T-helper 2 cell treated with Interferon-gamma antibody and Interleukin-4, amounts not matched to agents 5 μg/mL and 100 μg/mL, for 36 hours (primary cell): ENCODE measurements at regions not wholly inside any gene's neighbourhood (a gene's known extent, or its start where the extent isn't known, plus 50 kb on each side); places are given as distances from the start of the nearest gene placed in this dataset.
"Not testable (repeated sequence)": the region's sequence is repeated elsewhere in the genome, so short reads cannot be mapped to it uniquely, and the experiment has no call there.

Experiments used
- DNase-seq: peaks from one replicate; pipeline ENCODE4 v3.0.0; 2021; ENCODE audit warnings: low spot score
- H3K27ac Mint-ChIP-seq: one replicate; pipeline ENCODE4 v1.8.0; 2021; ENCODE audit warnings: mild to moderate bottlenecking, mixed read lengths
- H3K27me3 Mint-ChIP-seq: one replicate; pipeline ENCODE4 v1.8.0; 2021; ENCODE audit warnings: low read depth, mixed read lengths
- H3K36me3 Mint-ChIP-seq: one replicate; pipeline ENCODE4 v1.8.0; 2021; ENCODE audit warnings: low read depth, mixed read lengths
- H3K4me1 Mint-ChIP-seq: one replicate; pipeline ENCODE4 v1.8.0; 2021; ENCODE audit warnings: low read depth, mixed read lengths
- H3K4me3 Mint-ChIP-seq: one replicate; pipeline ENCODE4 v1.8.0; 2022; ENCODE audit warnings: mild to moderate bottlenecking, moderate library complexity, mixed read lengths
- H3K9me3 Mint-ChIP-seq: one replicate; pipeline ENCODE4 v1.8.0; 2021; ENCODE audit warnings: mixed read lengths

DNA sequence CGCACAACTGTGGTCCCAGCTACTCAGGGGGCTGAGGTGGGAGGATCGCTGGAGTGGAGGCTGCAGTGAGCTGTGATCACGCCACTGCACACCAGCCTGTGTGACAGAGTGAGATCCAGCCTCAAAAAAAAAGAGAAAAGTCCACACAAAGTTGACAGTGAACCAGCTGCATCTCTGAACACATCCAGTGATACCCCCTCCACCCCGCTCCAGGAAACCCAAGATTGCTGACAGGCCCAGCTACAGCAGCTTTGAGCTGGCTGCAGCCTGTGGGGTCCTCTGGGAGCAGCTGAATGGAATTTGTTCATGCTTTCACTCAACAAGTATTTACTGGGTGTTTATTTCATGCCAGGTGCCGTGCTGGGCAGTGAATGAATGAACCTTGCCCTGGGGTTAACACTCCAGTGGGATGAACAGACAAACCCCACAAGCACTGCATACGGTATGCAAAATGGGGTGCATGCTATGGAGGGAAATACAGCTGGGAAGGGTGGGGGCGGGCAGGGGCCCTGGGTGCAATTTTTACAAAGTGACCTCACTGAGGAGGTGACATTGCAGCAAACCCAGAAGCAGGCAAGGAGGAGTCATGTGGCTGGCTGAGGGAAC, 170.9 kb downstream of the GOSR1 start:
- H3K9me3 Mint-ChIP-seq, H3K4me1 Mint-ChIP-seq, H3K27me3 Mint-ChIP-seq, H3K36me3 Mint-ChIP-seq, DNase-seq, H3K27ac Mint-ChIP-seq, H3K4me3 Mint-ChIP-seq: not testable (repeated sequence)

DNA sequence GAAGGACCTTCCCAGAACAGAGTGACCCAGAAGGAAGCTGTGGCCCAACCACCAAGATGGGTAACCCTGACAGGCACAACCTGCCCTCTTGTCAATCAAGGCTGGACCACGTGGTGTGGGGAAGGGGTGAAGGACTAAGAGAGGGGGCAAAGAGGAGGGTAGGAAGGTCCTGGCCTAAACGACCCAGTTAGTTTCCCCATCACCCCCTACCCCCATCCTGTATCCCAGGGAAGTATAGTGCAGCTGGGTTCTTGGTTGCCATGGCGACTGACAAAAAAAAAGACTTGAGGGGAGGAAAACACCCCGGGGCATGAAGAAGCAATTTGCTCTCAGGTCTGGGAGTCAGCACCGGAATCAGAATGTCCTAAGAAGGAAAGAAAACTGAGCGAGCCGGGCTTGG, 168.7 kb downstream of the GOSR1 start:
- not testable (repeated sequence) for H3K27me3 Mint-ChIP-seq, DNase-seq, H3K36me3 Mint-ChIP-seq, H3K9me3 Mint-ChIP-seq, H3K27ac Mint-ChIP-seq, H3K4me3 Mint-ChIP-seq, H3K4me1 Mint-ChIP-seq

DNA sequence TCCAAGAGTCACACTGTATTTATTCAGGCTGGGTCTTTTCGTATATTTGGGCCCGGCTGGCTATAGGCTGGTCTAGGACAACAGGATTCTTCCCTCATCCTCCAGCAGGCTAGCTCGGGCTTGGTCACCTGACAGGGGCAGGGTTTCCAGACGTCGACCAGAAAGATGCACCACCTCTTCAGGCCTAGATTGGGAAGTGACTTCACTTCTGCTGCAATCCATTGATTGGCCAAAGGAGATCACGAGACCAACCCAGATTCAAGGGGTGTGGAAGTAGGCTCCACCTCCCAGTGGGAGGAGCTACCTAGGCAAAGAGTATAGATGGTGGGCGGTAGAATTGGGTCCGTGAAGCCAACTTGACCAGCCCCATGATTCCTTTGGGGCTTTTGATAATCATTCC, 167.5 kb downstream of the GOSR1 start:
- H3K9me3 Mint-ChIP-seq, H3K36me3 Mint-ChIP-seq, H3K27me3 Mint-ChIP-seq, DNase-seq, H3K4me3 Mint-ChIP-seq, H3K27ac Mint-ChIP-seq, H3K4me1 Mint-ChIP-seq: not testable (repeated sequence)

DNA sequence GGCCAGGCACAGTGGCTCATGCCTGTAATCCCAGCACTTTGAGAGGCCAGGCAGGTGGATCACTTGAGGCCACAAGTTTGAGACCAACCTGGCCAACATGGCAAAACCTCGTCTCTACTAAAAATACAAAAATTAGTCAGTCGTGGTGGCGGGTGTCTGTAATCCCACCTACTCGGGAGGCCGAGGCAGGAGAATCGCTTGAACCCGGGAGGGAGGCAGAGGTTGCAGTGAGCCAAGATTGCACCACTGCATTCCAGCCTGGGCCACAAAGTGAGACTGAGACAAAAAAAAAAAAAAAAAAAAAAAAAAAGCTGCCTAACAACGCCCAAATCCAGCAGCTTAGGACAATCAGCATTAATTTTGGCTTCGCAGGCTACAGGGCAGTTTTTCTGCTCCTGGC, 167.1 kb downstream of the GOSR1 start:
- H3K4me1 Mint-ChIP-seq, H3K36me3 Mint-ChIP-seq, H3K27me3 Mint-ChIP-seq, H3K27ac Mint-ChIP-seq, H3K4me3 Mint-ChIP-seq, DNase-seq, H3K9me3 Mint-ChIP-seq: not testable (repeated sequence)

DNA sequence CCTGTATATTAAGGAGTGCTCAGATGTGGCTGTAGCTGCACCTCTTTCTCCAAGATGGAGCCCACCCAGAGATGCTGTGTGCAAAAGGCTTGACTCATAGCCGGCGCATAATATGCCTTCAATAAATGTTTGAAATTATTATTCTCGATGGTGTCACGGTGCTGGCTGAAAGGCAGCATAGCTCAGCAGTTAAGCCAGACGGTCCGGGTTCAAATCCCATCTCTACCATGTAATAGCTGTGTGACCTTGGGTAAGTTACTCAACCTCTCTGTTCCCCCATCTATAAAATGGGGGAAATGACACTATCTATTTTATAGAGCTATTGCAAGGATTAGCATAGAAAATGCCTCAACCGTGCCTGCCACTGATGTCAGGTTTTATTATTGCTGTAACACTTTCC, 164.2 kb downstream of the GOSR1 start:
- not testable (repeated sequence) for DNase-seq, H3K27me3 Mint-ChIP-seq, H3K27ac Mint-ChIP-seq, H3K9me3 Mint-ChIP-seq, H3K36me3 Mint-ChIP-seq, H3K4me1 Mint-ChIP-seq, H3K4me3 Mint-ChIP-seq

DNA sequence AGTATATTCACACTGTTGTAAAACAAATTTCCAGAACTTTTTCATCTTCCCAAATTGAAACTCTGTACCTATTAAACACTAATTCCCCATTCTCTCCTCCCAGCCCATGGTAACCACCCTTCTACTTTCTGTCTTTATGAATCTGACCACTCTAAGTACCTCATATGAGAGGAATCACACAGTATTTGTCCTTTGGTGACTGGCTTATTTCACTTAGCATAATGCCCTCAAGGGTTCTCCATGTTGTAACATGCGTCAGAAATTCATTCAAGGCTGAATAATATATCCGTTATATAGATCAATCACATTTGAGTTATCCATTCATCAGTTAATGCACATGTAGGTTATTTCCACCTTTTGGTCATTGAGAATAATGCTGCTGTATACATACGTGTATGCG, 162.2 kb downstream of the GOSR1 start:
- H3K27me3 Mint-ChIP-seq, H3K27ac Mint-ChIP-seq, H3K36me3 Mint-ChIP-seq, H3K9me3 Mint-ChIP-seq, H3K4me1 Mint-ChIP-seq, DNase-seq, H3K4me3 Mint-ChIP-seq: not testable (repeated sequence)

DNA sequence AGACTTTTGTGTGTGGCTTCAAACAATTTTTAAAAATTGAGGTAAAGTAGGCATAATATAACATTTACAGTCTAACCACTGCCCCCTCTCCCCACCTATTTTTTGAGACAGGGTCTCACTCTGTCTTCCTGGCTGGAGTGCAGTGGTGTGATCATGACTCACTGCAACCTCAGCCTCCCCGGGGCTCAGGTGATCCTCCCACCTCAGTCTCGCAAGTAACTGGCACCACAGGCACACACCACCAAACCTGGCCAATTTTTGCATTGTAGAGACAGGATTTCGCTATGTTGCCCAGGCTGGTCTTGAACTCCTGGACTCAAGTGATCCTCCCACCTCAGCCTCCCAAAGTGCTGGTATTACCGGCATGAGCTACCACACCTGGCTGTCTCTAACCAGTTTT, 161.8 kb downstream of the GOSR1 start:
- not testable (repeated sequence) for H3K4me1 Mint-ChIP-seq, H3K27me3 Mint-ChIP-seq, H3K27ac Mint-ChIP-seq, H3K36me3 Mint-ChIP-seq, H3K4me3 Mint-ChIP-seq, DNase-seq, H3K9me3 Mint-ChIP-seq

DNA sequence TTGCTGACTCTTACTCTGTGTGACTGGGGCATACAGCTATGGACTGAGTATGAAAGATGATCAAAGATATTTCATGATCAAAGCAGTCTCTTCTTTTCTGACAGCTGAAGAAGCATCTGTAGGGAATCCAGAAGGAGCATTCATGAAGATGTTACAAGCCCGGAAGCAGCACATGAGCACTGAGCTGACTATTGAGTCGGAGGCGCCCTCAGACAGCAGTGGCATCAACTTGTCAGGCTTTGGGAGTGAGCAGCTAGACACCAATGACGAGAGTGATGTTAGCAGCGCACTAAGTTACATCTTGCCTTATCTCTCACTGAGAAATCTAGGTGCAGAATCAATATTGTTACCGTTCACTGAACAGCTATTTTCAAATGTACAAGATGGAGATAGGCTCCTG, 154.4 kb downstream of the GOSR1 start:
- not testable (repeated sequence) for DNase-seq, H3K27ac Mint-ChIP-seq, H3K36me3 Mint-ChIP-seq, H3K4me1 Mint-ChIP-seq, H3K9me3 Mint-ChIP-seq, H3K27me3 Mint-ChIP-seq, H3K4me3 Mint-ChIP-seq

DNA sequence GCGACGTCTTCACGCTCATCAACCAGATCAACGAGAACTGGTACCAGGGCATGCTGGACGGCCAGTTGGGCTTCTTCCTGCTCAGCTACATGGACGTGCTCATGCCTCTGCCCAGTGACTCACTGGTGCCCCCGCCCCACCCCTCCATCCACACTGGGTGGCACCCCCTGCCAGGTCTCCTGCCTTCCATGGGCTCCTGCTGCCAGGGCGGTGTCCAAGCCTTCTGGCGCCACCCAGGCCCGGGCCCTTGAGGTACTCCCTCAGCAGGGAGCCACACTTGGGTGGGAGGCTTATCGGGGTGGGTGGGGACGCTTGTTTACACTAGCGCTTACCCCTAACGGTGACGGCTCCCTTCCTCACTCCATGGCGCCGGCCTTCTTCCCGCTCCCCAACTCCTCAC, 148.2 kb downstream of the GOSR1 start:
- H3K4me3 Mint-ChIP-seq, H3K27me3 Mint-ChIP-seq, H3K9me3 Mint-ChIP-seq, H3K27ac Mint-ChIP-seq, DNase-seq, H3K36me3 Mint-ChIP-seq, H3K4me1 Mint-ChIP-seq: not testable (repeated sequence)

DNA sequence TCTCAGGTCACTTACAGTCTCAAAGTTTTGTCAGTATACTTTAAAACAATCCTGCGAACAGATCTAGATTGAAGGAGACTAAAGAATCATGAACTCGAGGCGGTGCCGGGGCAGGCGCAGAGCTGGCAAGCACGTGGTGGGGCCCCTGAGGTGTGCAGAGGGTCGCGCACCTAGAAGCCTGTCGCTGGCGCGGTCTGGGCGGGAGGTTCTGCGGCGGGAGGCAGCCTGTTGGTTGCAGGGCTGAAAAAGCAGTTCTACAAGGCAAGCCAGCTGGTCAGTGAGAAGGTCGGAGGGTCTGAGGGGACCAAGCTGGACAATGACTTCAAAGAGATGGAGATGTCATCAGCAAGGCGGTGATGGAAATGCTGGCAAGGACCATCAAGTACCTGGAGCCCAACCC, 147.0 kb downstream of the GOSR1 start:
- H3K9me3 Mint-ChIP-seq: not testable (repeated sequence)

DNA sequence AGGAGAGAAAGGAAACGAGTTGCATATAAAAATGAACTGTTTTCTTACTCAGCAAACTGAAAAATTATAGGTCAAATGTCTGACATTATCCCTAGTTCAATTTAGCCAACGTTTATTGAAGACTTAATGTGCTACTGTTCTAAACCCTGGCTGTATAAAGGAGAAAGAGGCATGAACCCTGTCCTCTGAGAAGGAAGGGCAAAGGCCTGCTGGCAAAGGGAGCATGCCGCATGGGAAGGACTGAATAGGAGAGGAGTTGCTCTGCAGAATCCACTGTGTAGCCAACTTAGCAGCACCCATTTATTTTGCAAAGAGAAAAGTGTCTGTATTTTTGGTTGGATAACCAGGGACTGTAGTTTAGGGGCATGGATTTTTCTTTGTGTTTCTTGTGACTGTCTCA, 132.5 kb downstream of the GOSR1 start:
- not testable (repeated sequence) for H3K9me3 Mint-ChIP-seq, H3K27me3 Mint-ChIP-seq, H3K27ac Mint-ChIP-seq, H3K4me3 Mint-ChIP-seq, H3K4me1 Mint-ChIP-seq, DNase-seq, H3K36me3 Mint-ChIP-seq

More for the DNA sequence above, 147.0 kb downstream of the GOSR1 start:
- not testable (repeated sequence) for H3K4me1 Mint-ChIP-seq, H3K27me3 Mint-ChIP-seq, H3K36me3 Mint-ChIP-seq, H3K27ac Mint-ChIP-seq, DNase-seq, H3K4me3 Mint-ChIP-seq

DNA sequence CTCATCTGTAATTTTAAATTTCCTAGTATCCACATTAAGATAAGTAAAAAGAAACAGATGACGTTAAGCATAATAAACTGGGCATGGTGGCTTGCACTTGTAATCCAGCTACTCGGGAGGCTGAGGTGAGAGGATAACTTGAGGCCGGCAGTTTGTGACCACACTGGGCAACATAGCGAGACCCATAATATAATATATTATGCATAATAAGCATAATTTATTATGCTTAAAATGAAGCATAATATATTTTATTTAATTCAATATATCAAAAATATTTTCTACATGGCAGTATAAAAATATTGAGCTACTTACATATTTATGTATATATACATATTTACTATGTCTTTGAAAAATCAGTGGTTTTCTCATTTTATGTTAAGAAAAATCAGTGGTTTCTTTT, 128.3 kb downstream of the GOSR1 start:
- Mint-ChIP-seq H3K4me3 (no peak overlapping the region), H3K27me3 (peaks cover 5% of the 10 kb centered on the region), H3K9me3 (no peaks in the 10 kb centered on the region), H3K4me1 (peaks cover 18% of the 10 kb centered on the region), H3K36me3 (peaks cover 2% of the 10 kb centered on the region), H3K27ac (no peak overlapping the region)
- no peak for DNase-seq

DNA sequence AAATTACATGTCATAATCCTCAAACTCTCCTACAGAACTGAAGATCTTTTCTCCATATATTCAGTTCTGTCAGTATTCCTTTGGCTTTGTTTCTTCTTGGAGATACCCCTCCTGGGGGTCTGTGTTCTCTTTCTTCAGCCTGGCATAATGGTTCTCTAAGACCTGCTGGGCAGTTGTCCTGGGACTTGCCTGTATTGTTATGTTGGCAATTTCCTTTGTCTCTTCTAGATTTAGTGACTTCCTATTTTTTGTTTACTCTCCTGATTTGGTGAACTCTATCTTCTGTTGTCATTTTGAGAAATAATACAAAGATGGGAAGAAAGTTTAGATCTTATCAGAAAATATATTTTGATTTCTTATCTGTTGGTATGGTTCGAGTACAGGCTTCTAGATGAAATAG, 127.8 kb downstream of the GOSR1 start:
- no peak for DNase-seq
- H3K27me3 Mint-ChIP-seq: peaks cover 5% of the 10 kb centered on the region
- no peak overlapping the region for H3K4me3 Mint-ChIP-seq
- H3K9me3 Mint-ChIP-seq: no peaks in the 10 kb centered on the region
- no peak overlapping the region for H3K27ac Mint-ChIP-seq
- peaks cover 2% of the 10 kb centered on the region for H3K36me3 Mint-ChIP-seq
- H3K4me1 Mint-ChIP-seq: peaks cover 18% of the 10 kb centered on the region

DNA sequence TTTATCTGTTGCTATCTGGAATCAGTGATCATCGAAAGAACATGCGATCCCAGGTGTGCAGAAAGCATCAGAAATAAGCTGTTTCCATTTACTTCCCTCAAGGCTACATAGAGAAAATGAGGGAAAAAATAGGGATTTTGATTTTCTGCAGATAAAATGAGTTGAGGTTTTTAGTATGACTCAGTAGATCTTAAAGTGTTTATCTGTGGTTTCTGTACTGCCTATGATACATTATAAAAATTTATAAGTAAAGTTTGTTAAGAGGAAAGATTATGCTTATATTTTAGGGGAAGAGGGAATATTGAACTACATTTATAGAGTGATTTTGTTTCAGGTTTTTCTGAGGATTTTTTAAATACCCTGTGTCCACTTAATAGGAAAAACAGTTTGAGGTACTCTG, 125.2 kb downstream of the GOSR1 start:
- H3K36me3 Mint-ChIP-seq, H3K9me3 Mint-ChIP-seq, DNase-seq, H3K27ac Mint-ChIP-seq: not testable (repeated sequence)
- Mint-ChIP-seq H3K4me3 (peak overlapping the region; percentile 96), H3K4me1 (peaks cover 25% of the 10 kb centered on the region), H3K27me3 (peaks cover 12% of the 10 kb centered on the region)

DNA sequence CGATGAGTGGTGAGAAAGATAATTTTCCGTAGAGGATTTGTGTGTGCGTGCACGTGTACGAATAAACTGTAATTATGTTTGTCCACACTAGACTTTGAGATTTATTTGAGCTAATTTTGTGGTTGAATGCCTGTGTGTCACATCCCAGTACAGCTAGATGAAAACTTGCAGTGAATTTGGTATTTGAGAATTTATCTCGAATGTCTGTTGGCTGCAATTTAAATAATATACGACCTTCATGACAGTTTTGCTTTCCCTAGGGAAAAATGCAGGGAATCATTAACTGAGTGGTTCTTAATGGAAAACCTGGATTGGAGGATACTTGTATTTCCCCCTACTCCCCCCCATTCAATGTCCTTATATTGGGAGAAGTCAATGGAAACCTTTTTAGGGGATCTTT, 124.8 kb downstream of the GOSR1 start:
- not testable (repeated sequence) for DNase-seq, H3K36me3 Mint-ChIP-seq, H3K9me3 Mint-ChIP-seq
- peak overlapping the region; percentile 55 for H3K27ac Mint-ChIP-seq
- H3K4me1 Mint-ChIP-seq: peaks cover 25% of the 10 kb centered on the region
- peaks cover 12% of the 10 kb centered on the region for H3K27me3 Mint-ChIP-seq
- peak overlapping the region; percentile 96 for H3K4me3 Mint-ChIP-seq
